Esophagus squamous epithelium (tissue), 5 donors: ENCODE measurements at regions not wholly inside any gene's neighbourhood (a gene's known extent, or its start where the extent isn't known, plus 50 kb on each side); places are given as distances from the start of the nearest gene placed in this dataset.

ENCODE experiments used
- DNase-seq: peaks from one replicate; lab custom pipeline; 2025; lab: John Stamatoyannopoulos, UW
- H3K27ac ChIP-seq, 4 donors: fragments of 200-600 bp; sonication (generic); one replicate each; pipeline ENCODE4 v1.5.1; 2016 to 2019; ENCODE audit warnings: mild to moderate bottlenecking in 1 of 4
- H3K27me3 ChIP-seq, 4 donors: fragments of 200-600 bp; sonication (generic); 1 replicate in 3 of 4; 2 replicates in 1 of 4; pipeline versions ENCODE4 v1.5.1 to v1.6.0; 2017 to 2021; ENCODE audit warnings: antibody characterized with exemption in 1 of 4
- H3K36me3 ChIP-seq, 3 donors: fragments of 200-600 bp; sonication (generic); one replicate each; pipeline ENCODE4 v1.5.1; 2016 to 2019
- H3K4me1 ChIP-seq, 3 donors: fragments of 200-600 bp; sonication (generic); one replicate each; pipeline ENCODE4 v1.5.1; 2017 to 2019
- H3K4me3 ChIP-seq, 4 donors: fragments of 200-600 bp; sonication (generic); 1 replicate in 3 of 4; 2 replicates in 1 of 4; pipeline ENCODE4 v1.5.1; 2016 to 2019; ENCODE audit warnings: mild to moderate bottlenecking in 2 of 4, moderate library complexity in 1 of 4
- H3K9me3 ChIP-seq, 3 donors: fragments of 200-600 bp; sonication (generic); one replicate each; pipeline ENCODE4 v1.5.1; 2016 to 2019
- CTCF ChIP-seq, 6 experiments: fragments of 450-650 bp in 4 of 6; fragments of 200-600 bp in 2 of 6; sonication (generic) in 2 of 6; IDR thresholded peaks; one replicate each; pipeline ENCODE4 v1.5.1; 2016 to 2019; ENCODE audit warnings: antibody characterized with exemption in 6 of 6, mild to moderate bottlenecking in 4 of 6, moderate library complexity in 4 of 6
- POLR2A ChIP-seq, 4 donors: fragments of 450-650 bp; IDR thresholded peaks; one replicate each; pipeline ENCODE4 v1.6.1; 2017; ENCODE audit warnings: antibody characterized with exemption in 4 of 4, mild to moderate bottlenecking in 4 of 4, moderate library complexity in 3 of 4
- WGBS, 2 donors: methylation state at CpG; one replicate each; pipeline ENCODE4 v1.1.5; 2018; 5-methylcytosine and 5-hydroxymethylcytosine counted together
- intact Hi-C: fragments of 100-400 bp; cut with DNase I; formaldehyde crosslinking; loops from one replicate; pipeline ENCODE4 v1.15.0; 2022
- donor health status: DM: yes; HTN: yes; CAD: no.

- intact Hi-C loops = no loop called here
- TF ChIP-seq CTCF (IDR thresholded peaks at IDR 0.05) = no peak
- no peak for TF ChIP-seq POLR2A (IDR thresholded peaks at IDR 0.05)
- H3K4me3 ChIP-seq = no peak overlapping the region
- DNase-seq = no peak
- H3K27me3 ChIP-seq = no peaks in the 10 kb centered on the region
- H3K4me1 ChIP-seq = peaks cover 0 to 19% (median 3%) of the 10 kb centered on the region in 3 donors
- H3K36me3 ChIP-seq = no peaks in the 10 kb centered on the region
- no peak overlapping the region for H3K27ac ChIP-seq
- H3K9me3 ChIP-seq = no peaks in the 10 kb centered on the region
- WGBS, 2 donors = 43 to 60% methylated on average over 1 of the region's 1 CpG
Observed at GRCh38 chr21:17050156-17050555, 462.7 kb upstream of the CXADR start.

GRCh38 chr21:17050646-17051045 is 462.2 kb upstream of the CXADR start:
- no peak for DNase-seq
- Histone ChIP-seq H3K4me1 (peaks cover 0 to 19% (median 3%) of the 10 kb centered on the region in 3 donors), H3K27me3 (no peaks in the 10 kb centered on the region), H3K36me3 (no peaks in the 10 kb centered on the region), H3K27ac (no peak overlapping the region), H3K9me3 (no peaks in the 10 kb centered on the region), H3K4me3 (no peak overlapping the region)
- 32 to 44% methylated on average over 2 of the region's 2 CpGs for WGBS, 2 donors
- intact Hi-C loops = no loop called here
- TF ChIP-seq POLR2A (IDR thresholded peaks at IDR 0.05) = no peak
- no peak for TF ChIP-seq CTCF (IDR thresholded peaks at IDR 0.05)

GRCh38 chr21:17051054-17051453 is 461.8 kb upstream of the CXADR start:
- Histone ChIP-seq H3K9me3 (no peaks in the 10 kb centered on the region), H3K4me1 (peaks cover 0 to 19% (median 3%) of the 10 kb centered on the region in 3 donors), H3K4me3 (no peak overlapping the region), H3K27ac (no peak overlapping the region), H3K27me3 (no peaks in the 10 kb centered on the region), H3K36me3 (no peaks in the 10 kb centered on the region)
- intact Hi-C loops = no loop called here
- no peak for TF ChIP-seq POLR2A (IDR thresholded peaks at IDR 0.05)
- no peak for TF ChIP-seq CTCF (IDR thresholded peaks at IDR 0.05)
- no peak for DNase-seq
- 13 to 15% methylated on average over 3 of the region's 3 CpGs for WGBS, 2 donors

- intact Hi-C loops = no loop called here
- Histone ChIP-seq H3K27me3 (no peaks in the 10 kb centered on the region), H3K4me1 (peaks cover 0 to 19% (median 3%) of the 10 kb centered on the region in 3 donors), H3K36me3 (no peaks in the 10 kb centered on the region), H3K4me3 (no peak overlapping the region), H3K27ac (no peak overlapping the region), H3K9me3 (no peaks in the 10 kb centered on the region)
- no peak for TF ChIP-seq POLR2A (IDR thresholded peaks at IDR 0.05)
- TF ChIP-seq CTCF (IDR thresholded peaks at IDR 0.05) = no peak
- WGBS, 2 donors = 53 to 58% methylated on average over 7 of the region's 7 CpGs
- no peak for DNase-seq
Observed at GRCh38 chr21:17053321-17053720, 459.5 kb upstream of the CXADR start.

GRCh38 chr21:17059936-17060335 is 452.9 kb upstream of the CXADR start:
- no peak for DNase-seq
- no peaks in the 10 kb centered on the region for H3K36me3 ChIP-seq
- H3K9me3 ChIP-seq = no peaks in the 10 kb centered on the region
- TF ChIP-seq POLR2A (IDR thresholded peaks at IDR 0.05) (no peak), CTCF (IDR thresholded peaks at IDR 0.05) (no peak)
- 17 to 44% methylated on average over 1 of the region's 1 CpG for WGBS, 2 donors
- no peak overlapping the region for H3K27ac ChIP-seq
- H3K4me3 ChIP-seq = no peak overlapping the region
- H3K27me3 ChIP-seq = no peaks in the 10 kb centered on the region
- intact Hi-C loops = no loop called here
- no peaks in the 10 kb centered on the region for H3K4me1 ChIP-seq
